ENCODE measurements at regions not wholly inside any gene's neighbourhood (a gene's known extent, or its start where the extent isn't known, plus 50 kb on each side); places are given as distances from the start of the nearest gene placed in this dataset.
"Not testable (repeated sequence)": the region's sequence is repeated elsewhere in the genome, so short reads cannot be mapped to it uniquely, and the experiment has no call there.

DNA sequence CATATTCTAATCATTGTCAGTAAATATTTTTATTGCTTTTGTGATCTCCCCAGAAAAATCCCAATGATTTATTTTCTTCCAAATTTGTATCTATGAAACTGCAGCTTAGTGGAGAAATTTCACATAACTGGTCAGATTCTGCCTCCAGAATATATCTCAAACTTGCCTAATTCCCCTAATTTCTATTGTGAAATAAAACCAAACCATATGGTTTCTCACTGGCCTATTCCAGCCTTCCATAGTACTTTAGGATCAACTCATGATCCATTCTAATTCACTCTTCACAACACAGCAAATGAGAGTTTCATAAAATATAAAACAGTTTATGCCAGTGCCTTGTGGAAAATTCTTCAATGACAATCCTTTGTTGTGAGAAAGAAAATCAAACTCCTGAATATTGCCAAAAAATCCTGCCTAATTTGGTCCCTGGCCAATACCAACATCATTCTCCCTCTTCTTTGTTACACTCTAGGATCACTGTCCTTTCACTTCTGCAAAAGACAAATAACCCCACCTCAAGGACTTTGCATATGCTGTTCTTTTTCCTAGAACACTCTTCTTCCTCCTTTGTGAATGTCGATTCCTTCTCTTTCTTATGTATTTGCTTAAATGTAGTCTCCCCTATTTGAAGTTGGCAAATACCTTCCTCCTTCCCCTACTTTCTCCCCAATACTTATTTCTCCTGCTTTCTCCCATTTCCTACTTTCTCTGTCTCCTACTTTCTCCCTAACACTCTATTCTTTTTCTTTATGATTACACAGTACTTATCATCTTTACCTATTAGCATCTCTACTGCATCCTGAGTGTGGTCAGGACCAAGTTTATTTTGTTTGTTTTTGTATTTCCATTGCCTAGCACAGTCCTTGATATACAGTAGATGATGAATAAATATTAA, 587.5 kb downstream of the RFPL4B start:
- Mint-ChIP-seq H3K4me3 (no peak overlapping the region), H3K27me3 (no peaks in the 10 kb centered on the region), H3K4me1 (no peaks in the 10 kb centered on the region), H3K36me3 (ENCODE audit: low read depth) (no peaks in the 10 kb centered on the region), H3K27ac (no peak overlapping the region), H3K9me3 (no peaks in the 10 kb centered on the region)
- ChIA-PET POLR2A (no interaction called here), CTCF (no interaction called here)
- intact Hi-C loops (cut with micrococcal nuclease): no loop called here
- no peak for DNase-seq
- ATAC-seq (ENCODE audit: low read depth): no peak
- TF ChIP-seq, protein P1, sequence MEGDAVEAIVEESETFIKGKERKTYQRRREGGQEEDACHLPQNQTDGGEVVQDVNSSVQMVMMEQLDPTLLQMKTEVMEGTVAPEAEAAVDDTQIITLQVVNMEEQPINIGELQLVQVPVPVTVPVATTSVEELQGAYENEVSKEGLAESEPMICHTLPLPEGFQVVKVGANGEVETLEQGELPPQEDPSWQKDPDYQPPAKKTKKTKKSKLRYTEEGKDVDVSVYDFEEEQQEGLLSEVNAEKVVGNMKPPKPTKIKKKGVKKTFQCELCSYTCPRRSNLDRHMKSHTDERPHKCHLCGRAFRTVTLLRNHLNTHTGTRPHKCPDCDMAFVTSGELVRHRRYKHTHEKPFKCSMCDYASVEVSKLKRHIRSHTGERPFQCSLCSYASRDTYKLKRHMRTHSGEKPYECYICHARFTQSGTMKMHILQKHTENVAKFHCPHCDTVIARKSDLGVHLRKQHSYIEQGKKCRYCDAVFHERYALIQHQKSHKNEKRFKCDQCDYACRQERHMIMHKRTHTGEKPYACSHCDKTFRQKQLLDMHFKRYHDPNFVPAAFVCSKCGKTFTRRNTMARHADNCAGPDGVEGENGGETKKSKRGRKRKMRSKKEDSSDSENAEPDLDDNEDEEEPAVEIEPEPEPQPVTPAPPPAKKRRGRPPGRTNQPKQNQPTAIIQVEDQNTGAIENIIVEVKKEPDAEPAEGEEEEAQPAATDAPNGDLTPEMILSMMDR (IDR thresholded peaks at IDR 0.05): no peak

DNA sequence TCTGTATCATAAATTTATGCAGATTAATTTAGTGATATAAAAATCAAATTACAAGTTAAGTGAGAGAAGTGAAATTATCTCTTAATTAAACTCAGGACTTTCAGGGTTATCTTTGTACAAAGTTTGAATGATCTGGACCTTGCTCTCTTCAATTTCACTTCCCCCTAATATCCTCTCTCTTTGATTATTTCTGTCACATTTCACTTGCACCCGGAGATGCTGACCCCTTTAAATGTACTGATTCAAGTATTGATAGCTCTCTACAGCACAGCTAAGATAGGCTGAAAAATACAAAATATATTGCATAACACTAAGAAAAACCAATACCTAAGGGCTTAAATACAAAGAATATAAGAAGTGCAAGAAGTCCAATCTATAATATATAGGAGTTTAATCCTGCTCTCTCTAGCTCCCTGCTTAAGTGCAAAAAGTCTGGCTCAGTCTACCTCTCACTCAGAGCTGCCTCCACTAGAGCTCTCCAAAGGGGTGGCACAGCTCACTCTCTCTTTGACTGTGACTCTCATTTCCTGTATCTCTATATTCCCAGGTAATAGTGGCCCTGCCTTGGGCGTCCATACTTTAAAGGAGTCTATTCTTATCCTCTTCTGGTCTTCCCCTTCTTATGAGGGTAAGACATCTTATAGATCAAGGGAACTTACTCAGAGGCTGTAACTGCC, 588.4 kb downstream of the RFPL4B start:
- ChIA-PET CTCF (no interaction called here), POLR2A (no interaction called here)
- ATAC-seq (ENCODE audit: low read depth) (no peak), DNase-seq (no peak)
- Mint-ChIP-seq H3K9me3 (no peaks in the 10 kb centered on the region), H3K4me1 (no peaks in the 10 kb centered on the region), H3K36me3 (ENCODE audit: low read depth) (no peaks in the 10 kb centered on the region), H3K27me3 (no peaks in the 10 kb centered on the region), H3K27ac (no peak overlapping the region), H3K4me3 (no peak overlapping the region)
- intact Hi-C loops (cut with micrococcal nuclease): no loop called here
- TF ChIP-seq, protein P1 (IDR thresholded peaks at IDR 0.05): no peak

GRCh38 chr6:112936079-112936472, 588.9 kb downstream of the RFPL4B start:
- TF ChIP-seq, protein P1 (IDR thresholded peaks at IDR 0.05): no peak
- Mint-ChIP-seq H3K27ac (no peak overlapping the region), H3K4me1 (no peaks in the 10 kb centered on the region), H3K4me3 (no peak overlapping the region), H3K9me3 (no peaks in the 10 kb centered on the region), H3K36me3 (ENCODE audit: low read depth) (no peaks in the 10 kb centered on the region), H3K27me3 (no peaks in the 10 kb centered on the region)
- DNase-seq (no peak), ATAC-seq (ENCODE audit: low read depth) (no peak)
- ChIA-PET CTCF (no interaction called here), POLR2A (no interaction called here)
- intact Hi-C loops (cut with micrococcal nuclease): no loop called here

- POLR2A ChIA-PET: no interaction called here
- TF ChIP-seq, protein P1 (IDR thresholded peaks at IDR 0.05): no peak
- H3K4me1 Mint-ChIP-seq: no peaks in the 10 kb centered on the region
- CTCF ChIA-PET: no interaction called here
- ATAC-seq (ENCODE audit: low read depth): no peak
- no peak overlapping the region for H3K27ac Mint-ChIP-seq
- no peaks in the 10 kb centered on the region for H3K36me3 Mint-ChIP-seq (ENCODE audit: low read depth)
- intact Hi-C loops (cut with micrococcal nuclease): no loop called here
- H3K27me3 Mint-ChIP-seq: no peaks in the 10 kb centered on the region
- no peak for DNase-seq
- no peak overlapping the region for H3K4me3 Mint-ChIP-seq
- H3K9me3 Mint-ChIP-seq: no peaks in the 10 kb centered on the region
Measured at GRCh38 chr6:112936504-112936903, 589.4 kb downstream of the RFPL4B start.

DNA sequence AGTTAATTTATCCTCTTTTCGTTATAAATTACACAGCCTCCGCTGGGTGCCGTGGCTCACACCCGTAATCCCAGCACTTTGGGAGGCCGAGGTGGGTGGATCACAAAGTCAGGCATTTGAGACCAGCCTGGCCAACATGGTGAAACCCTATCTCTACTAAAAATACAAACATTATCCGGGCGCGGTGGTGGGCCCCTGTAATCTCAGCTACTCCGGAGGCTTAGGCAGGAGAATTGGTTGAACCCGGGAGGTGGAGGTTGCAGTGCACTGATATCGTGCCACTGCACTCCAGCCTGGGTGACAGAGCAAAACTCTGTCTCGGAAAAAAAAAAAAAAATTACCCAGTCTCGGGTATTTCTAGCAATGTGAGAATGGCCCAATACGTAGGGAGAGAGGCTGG, 590.6 kb downstream of the RFPL4B start:
- H3K36me3 Mint-ChIP-seq (ENCODE audit: low read depth); CTCF ChIA-PET: not testable (repeated sequence)

More for the DNA sequence above, 590.6 kb downstream of the RFPL4B start:
- H3K27me3 Mint-ChIP-seq; intact Hi-C loops (cut with micrococcal nuclease); ATAC-seq (ENCODE audit: low read depth); DNase-seq; H3K4me1 Mint-ChIP-seq; H3K4me3 Mint-ChIP-seq; H3K27ac Mint-ChIP-seq; H3K9me3 Mint-ChIP-seq: not testable (repeated sequence)
- POLR2A ChIA-PET: interaction anchor here (0.6 kb wide), 1 partner anchor 129 kb away, joined by 4 read pairs; no protein-coding TSS in a partner anchor
